ENCODE measurements at regions not wholly inside any gene's neighbourhood (a gene's known extent, or its start where the extent isn't known, plus 50 kb on each side); places are given as distances from the start of the nearest gene placed in this dataset.
"Not testable (repeated sequence)": the region's sequence is repeated elsewhere in the genome, so short reads cannot be mapped to it uniquely, and the experiment has no call there.

GRCh38 chr20:48024539-48024938 lies 239.3 kb upstream of the SULF2 start:
- no peak for DNase-seq

GRCh38 chr20:48020696-48021095 lies 235.4 kb upstream of the SULF2 start:
- not testable (repeated sequence) for DNase-seq

GRCh38 chr20:48019940-48020339 lies 234.7 kb upstream of the SULF2 start:
- no peak for DNase-seq

GRCh38 chr20:48019496-48019895 lies 234.2 kb upstream of the SULF2 start:
- no peak for DNase-seq

- not testable (repeated sequence) for DNase-seq
Measured at GRCh38 chr20:48018851-48019250, 233.6 kb upstream of the SULF2 start.

GRCh38 chr20:48017992-48018391 lies 232.7 kb upstream of the SULF2 start:
- DNase-seq, result no peak

GRCh38 chr20:48017509-48017908 lies 232.2 kb upstream of the SULF2 start:
- no peak for DNase-seq

- DNase-seq, result no peak
Measured at GRCh38 chr20:48015943-48016723, 230.9 kb upstream of the SULF2 start.

- no peak for DNase-seq
Measured at GRCh38 chr20:48015141-48015910, 230.0 kb upstream of the SULF2 start.

- no peak for DNase-seq
Measured at GRCh38 chr20:48012401-48012974, 227.2 kb upstream of the SULF2 start.

- DNase-seq, result no peak
Measured at GRCh38 chr20:48011025-48011424, 225.7 kb upstream of the SULF2 start.

- DNase-seq, result no peak
Measured at GRCh38 chr20:48010623-48011022, 225.3 kb upstream of the SULF2 start.

GRCh38 chr20:48008850-48009515 lies 223.7 kb upstream of the SULF2 start:
- DNase-seq, result no peak

- no peak for DNase-seq
Measured at GRCh38 chr20:48007351-48007750, 222.1 kb upstream of the SULF2 start.

GRCh38 chr20:48006036-48006833 lies 221.0 kb upstream of the SULF2 start:
- DNase-seq, result no peak

GRCh38 chr20:48003021-48003420 lies 217.7 kb upstream of the SULF2 start:
- DNase-seq, result no peak

GRCh38 chr20:48002517-48002970 lies 217.3 kb upstream of the SULF2 start:
- no peak for DNase-seq

- no peak for DNase-seq
Measured at GRCh38 chr20:47999166-47999565, 213.9 kb upstream of the SULF2 start.

GRCh38 chr20:47998736-47999135 lies 213.5 kb upstream of the SULF2 start:
- DNase-seq, result no peak

GRCh38 chr20:47995661-47996060 lies 210.4 kb upstream of the SULF2 start:
- no peak for DNase-seq

GRCh38 chr20:47993817-47994216 lies 208.5 kb upstream of the SULF2 start:
- no peak for DNase-seq

- peak; percentile 30 for DNase-seq
Measured at GRCh38 chr20:47993035-47993755, 207.9 kb upstream of the SULF2 start.

Measured in DMS153 (cell line).